Mesodermal cell (in vitro differentiated cells): ENCODE measurements at regions not wholly inside any gene's neighbourhood (a gene's known extent, or its start where the extent isn't known, plus 50 kb on each side); places are given as distances from the start of the nearest gene placed in this dataset.

Experiments
- H3K27ac ChIP-seq: 2 replicates; pipeline ENCODE4 v1.7.0; 2013; ENCODE audit warnings: mild to moderate bottlenecking, low read depth, low read length, moderate library complexity; ENCODE audit not compliant: severe bottlenecking
- H3K36me3 ChIP-seq: 2 replicates; pipeline ENCODE4 v1.7.1; 2013; ENCODE audit warnings: mild to moderate bottlenecking, low read length, moderate library complexity; ENCODE audit not compliant: control insufficient read depth, insufficient read depth
- H3K4me1 ChIP-seq: one replicate; pipeline ENCODE4 v1.7.1; 2013; ENCODE audit warnings: mild to moderate bottlenecking, low read length; ENCODE audit not compliant: insufficient read depth, control insufficient read depth, poor library complexity, severe bottlenecking
- H3K4me3 ChIP-seq: 2 replicates; pipeline ENCODE4 v1.7.0; 2013; ENCODE audit warnings: low read length, control low read depth, mild to moderate bottlenecking; ENCODE audit not compliant: insufficient read depth, poor library complexity, severe bottlenecking; ENCODE audit errors: extremely low read depth
- H3K9me3 ChIP-seq: 2 replicates; pipeline ENCODE4 v1.7.1; 2013; ENCODE audit warnings: mild to moderate bottlenecking, low read length, moderate library complexity; ENCODE audit not compliant: control insufficient read depth
- WGBS, 2 experiments: methylation state at CpG; one replicate each; pipeline ENCODE4 v1.1.5; 2013; ENCODE audit warnings: missing lambda C conversion rate in 2 of 2; ENCODE audit not compliant: insufficient coverage in 2 of 2; 5-methylcytosine and 5-hydroxymethylcytosine counted together

DNA sequence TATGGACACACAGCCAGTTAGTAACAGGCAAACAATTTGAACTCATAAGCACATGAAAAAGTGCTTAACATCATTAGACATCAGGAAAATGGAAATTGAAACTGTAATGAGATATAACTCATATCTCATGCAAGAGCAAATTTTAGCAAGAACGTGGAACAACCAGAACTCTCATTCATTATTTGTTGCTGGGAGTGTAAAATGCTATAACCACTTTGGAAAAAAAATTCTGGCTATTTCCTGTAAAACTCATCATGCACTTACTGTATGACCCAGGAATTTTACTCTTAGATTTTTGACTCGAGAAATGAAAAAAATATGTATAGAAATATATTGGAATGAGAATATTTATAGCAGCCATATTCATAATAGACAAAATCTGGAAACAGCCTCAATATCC is 205.7 kb upstream of the PUM3 start:
- H3K27ac ChIP-seq, result no peak overlapping the region
- H3K36me3 ChIP-seq, result no peaks in the 10 kb centered on the region
- no peaks in the 10 kb centered on the region for H3K9me3 ChIP-seq
- no peak overlapping the region for H3K4me3 ChIP-seq
- no peaks in the 10 kb centered on the region for H3K4me1 ChIP-seq
- WGBS, 2 experiments, result no CpG with 5 or more reads among the region's 2 CpGs

DNA sequence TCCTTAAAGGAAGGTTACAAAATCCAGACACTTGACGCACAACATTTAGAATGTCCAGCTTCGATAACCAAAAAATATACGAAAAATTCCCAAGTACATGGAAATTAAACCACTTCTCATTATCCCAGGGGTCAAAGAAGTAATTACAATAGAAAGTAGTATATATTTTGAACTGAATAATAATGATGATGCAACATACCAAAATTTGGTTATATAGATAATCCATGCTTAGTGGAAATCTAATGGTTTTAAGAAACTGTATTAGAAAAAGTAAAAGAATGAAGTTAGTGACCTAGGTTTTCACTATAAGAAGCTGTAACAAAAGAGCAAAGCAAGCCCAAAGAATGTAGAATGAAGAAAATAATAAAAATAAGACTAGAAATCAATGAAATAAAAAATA is 204.0 kb upstream of the PUM3 start:
- Histone ChIP-seq H3K4me1 (peaks cover 6% of the 10 kb centered on the region), H3K36me3 (no peaks in the 10 kb centered on the region), H3K4me3 (no peak overlapping the region), H3K27ac (no peak overlapping the region), H3K9me3 (no peaks in the 10 kb centered on the region)
- WGBS, 2 experiments, result 80% methylated on average over 1 of the region's 3 CpGs; no CpG with 5 or more reads in 1 of the 2 experiments

DNA sequence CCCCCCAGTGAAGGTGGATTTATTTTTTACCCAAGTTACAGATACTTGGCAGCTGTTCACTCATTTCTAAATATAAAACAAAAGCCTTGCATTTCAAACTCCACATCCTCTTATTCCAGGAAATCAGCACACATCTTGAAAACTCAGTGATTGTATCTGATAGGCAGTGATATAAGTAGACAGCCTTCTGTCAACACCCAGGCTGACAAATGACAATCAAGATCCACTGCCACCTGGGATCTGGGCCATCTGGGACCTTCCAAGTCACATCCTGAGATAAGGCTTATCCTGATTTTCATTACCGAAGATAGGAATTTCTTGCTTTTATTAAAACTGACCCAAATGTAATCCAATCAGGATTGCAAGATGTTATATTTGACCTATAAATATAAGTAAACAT is 201.3 kb upstream of the PUM3 start:
- Histone ChIP-seq H3K9me3 (no peaks in the 10 kb centered on the region), H3K27ac (no peak overlapping the region), H3K4me3 (no peak overlapping the region), H3K36me3 (no peaks in the 10 kb centered on the region), H3K4me1 (peaks cover 6% of the 10 kb centered on the region)
- WGBS, 2 experiments, result no CpG with 5 or more reads among the region's 1 CpG

DNA sequence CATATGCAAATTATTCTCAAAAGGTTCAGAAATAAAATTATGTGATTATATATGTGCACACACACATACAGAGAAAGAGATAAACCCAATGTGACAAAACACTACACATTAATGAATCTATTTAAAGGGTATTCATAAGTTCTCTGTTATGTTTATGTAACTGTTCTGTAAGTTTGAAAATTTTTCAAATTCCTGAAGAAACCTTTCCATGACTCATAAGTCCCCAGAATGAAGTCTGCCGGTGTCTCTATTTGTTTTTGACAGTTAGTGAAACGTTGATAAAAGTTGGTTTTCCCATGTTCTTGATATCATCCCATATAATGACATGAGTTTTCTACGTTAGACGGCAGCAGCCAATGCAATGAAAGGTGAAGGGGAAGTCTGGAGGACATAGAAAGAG is 199.5 kb upstream of the PUM3 start:
- Histone ChIP-seq H3K27ac (no peak overlapping the region), H3K9me3 (no peaks in the 10 kb centered on the region), H3K36me3 (no peaks in the 10 kb centered on the region), H3K4me3 (no peak overlapping the region), H3K4me1 (peaks cover 6% of the 10 kb centered on the region)
- WGBS, 2 experiments, result 100% methylated on average over 1 of the region's 4 CpGs; no CpG with 5 or more reads in 1 of the 2 experiments

DNA sequence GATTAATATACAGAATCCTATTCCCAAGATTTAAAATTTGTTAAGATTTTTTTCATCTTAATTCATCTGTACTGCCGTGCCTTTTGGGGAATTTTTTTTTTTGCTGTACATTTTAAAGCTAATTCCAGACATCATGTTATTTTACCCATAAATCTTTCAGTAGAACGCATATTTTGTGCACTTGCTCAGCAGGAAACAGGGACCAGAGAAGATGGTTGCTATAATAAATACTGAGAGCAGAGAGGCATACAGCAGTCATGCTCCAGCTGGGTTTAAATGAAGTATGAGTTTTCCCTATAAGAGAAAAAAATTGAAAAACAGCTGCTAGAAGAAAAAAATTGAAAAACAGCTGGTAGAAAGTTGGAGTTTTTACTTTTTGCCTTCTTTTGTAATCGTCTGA is 196.9 kb upstream of the PUM3 start:
- WGBS, 2 experiments, result no CpG with 5 or more reads among the region's 3 CpGs

DNA sequence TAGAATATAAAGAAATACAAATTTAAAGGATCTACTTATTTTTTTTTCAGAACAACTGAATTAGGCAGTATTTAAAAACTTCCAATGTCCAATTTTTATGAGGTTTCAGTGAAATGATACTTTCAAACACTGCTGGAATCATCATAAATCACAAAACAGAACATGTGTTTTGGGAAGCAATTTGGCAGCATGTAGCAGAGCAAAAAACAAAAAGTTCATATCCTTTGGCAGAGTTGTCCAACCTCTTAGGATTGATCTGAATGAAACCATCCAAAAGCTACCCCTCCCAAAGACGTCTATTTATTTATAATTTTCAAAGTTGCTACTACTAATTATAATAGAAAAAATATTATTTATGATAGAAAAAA is 192.4 kb upstream of the PUM3 start:
- Histone ChIP-seq H3K36me3 (no peaks in the 10 kb centered on the region), H3K27ac (no peak overlapping the region), H3K4me1 (no peaks in the 10 kb centered on the region), H3K4me3 (no peak overlapping the region), H3K9me3 (no peaks in the 10 kb centered on the region)
- no CpG with 5 or more reads among the region's 1 CpG for WGBS, 2 experiments

More for the DNA sequence above, 196.9 kb upstream of the PUM3 start:
- peaks cover 6% of the 10 kb centered on the region for H3K4me1 ChIP-seq
- H3K36me3 ChIP-seq, result no peaks in the 10 kb centered on the region
- H3K27ac ChIP-seq, result no peak overlapping the region
- no peaks in the 10 kb centered on the region for H3K9me3 ChIP-seq
- H3K4me3 ChIP-seq, result no peak overlapping the region

DNA sequence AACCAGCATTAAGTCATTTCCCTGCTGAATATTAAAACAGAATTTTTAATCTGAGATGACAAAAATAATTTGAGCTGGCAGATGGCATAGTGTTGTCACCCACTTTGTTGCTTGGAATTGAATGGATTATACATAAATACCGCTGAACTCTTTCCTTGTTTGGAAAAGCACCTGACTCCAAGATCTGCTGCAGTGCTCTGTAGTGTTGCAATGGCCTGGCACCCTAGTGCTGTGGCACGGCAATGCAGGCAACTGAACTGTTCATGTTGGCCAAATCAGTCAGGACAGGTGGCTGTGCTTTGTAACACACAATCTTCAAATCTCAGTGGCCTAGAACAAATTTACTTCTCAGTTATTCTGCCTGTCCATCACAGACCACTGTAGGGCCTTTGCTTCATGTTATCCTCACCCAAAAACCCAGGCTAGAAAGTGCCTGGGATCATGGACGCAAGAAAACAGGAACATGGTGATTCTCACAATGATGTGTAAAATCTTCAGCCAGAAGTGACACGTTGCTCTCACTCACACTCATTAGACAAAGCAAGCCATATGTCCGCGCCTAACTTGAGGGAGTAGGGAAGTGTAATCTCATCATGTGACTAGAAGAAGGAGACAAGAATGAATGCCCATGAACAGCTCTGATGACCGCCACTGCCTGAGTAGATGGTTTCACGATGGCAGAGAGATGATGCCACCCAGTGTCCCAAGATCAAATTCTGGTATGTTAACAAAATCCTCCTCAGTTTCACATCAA is 191.9 kb upstream of the PUM3 start:
- WGBS, 2 experiments, result 90 to 95% methylated on average over 3 to 5 of the region's 8 CpGs
- no peaks in the 10 kb centered on the region for H3K36me3 ChIP-seq
- no peak overlapping the region for H3K27ac ChIP-seq
- no peaks in the 10 kb centered on the region for H3K4me1 ChIP-seq
- no peaks in the 10 kb centered on the region for H3K9me3 ChIP-seq
- H3K4me3 ChIP-seq, result no peak overlapping the region

DNA sequence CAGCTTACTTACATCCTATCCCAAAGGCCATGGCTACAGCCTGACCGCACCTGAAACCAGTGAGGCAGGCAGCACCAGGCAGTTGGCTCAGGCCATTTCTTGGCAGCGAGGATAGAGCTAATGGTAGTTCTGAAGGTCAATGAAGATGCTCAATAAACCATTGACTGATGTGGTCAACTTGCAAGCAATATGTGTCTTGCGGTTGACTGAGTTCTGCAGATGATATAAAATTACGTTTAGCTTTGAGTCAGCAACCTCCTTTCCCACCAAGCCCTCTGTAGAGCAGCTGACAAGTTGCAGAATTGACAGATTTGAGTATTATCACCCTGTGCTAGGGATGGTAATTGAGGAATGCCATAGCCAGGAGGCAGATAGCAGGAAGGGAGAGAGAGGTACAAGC is 189.0 kb upstream of the PUM3 start:
- no peak overlapping the region for H3K4me3 ChIP-seq
- H3K36me3 ChIP-seq, result no peaks in the 10 kb centered on the region
- H3K27ac ChIP-seq, result no peak overlapping the region
- H3K9me3 ChIP-seq, result no peaks in the 10 kb centered on the region
- WGBS, 2 experiments, result 76 to 83% methylated on average over 3 to 4 of the region's 4 CpGs
- H3K4me1 ChIP-seq, result no peaks in the 10 kb centered on the region

DNA sequence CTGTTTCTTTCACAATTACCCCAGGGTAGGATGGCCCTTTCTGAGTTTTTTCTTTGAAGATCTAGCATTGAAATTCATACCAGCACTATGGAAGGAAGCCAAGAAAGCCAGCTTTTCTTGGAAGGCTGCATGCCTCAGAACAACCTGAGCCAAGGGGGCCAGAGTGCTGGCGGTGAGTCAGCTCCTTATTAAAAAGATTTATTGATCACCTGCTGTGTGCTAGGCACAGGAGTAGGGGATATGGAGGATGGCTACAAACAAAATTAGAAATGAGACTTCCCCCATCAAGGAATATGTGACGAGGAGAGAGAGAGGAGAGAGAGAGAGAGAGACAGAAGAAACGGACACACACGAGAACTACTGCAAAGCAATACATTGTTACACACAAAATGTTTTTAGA is 184.6 kb upstream of the PUM3 start:
- no peak overlapping the region for H3K4me3 ChIP-seq
- no peaks in the 10 kb centered on the region for H3K9me3 ChIP-seq
- no peaks in the 10 kb centered on the region for H3K4me1 ChIP-seq
- no peak overlapping the region for H3K27ac ChIP-seq
- WGBS, 2 experiments, result no CpG with 5 or more reads among the region's 4 CpGs
- no peaks in the 10 kb centered on the region for H3K36me3 ChIP-seq

DNA sequence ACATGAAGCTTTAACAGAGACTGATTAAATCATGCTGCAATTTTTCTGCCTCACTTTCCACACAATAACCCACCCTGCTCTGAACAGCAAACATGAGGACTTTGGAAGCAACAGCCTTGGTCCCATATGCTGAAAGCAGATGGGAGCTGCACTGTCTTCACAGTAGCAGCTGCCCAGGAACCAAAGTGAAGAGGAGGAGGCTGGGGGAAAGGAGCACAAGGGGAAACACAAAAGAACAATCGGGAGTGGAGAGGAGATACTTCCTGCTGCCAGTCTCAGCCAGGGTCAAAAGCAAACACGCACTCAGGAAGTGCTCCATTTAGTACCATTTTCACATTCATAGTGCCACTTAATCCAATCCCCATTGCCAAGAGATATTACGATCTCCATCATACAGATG is 183.3 kb upstream of the PUM3 start:
- H3K36me3 ChIP-seq, result no peaks in the 10 kb centered on the region
- 70 to 80% methylated on average over 3 of the region's 3 CpGs for WGBS, 2 experiments
- H3K4me1 ChIP-seq, result no peaks in the 10 kb centered on the region
- no peaks in the 10 kb centered on the region for H3K9me3 ChIP-seq
- no peak overlapping the region for H3K4me3 ChIP-seq
- no peak overlapping the region for H3K27ac ChIP-seq

DNA sequence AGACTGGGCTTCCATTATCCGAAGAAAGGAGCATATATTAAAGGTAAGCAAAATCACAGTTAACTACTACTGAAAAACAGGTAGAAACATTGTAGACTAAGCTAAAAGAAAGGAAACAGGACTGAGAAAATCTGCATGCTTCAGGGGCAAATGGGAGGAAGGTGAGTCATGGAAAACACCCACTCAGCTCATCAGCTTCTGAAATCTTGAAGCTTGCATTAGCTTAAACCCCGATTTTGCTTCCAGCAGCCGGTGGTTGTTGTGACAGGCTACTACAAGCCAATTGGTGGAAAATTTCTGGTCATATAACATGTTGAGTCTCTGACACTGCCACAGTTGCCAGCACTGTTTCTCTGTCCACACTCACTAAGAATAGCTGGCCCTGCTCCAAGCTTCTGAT is 179.6 kb upstream of the PUM3 start:
- Histone ChIP-seq H3K27ac (no peak overlapping the region), H3K4me1 (no peaks in the 10 kb centered on the region), H3K36me3 (no peaks in the 10 kb centered on the region), H3K9me3 (no peaks in the 10 kb centered on the region), H3K4me3 (no peak overlapping the region)
- 95% methylated on average over 2 of the region's 3 CpGs; no CpG with 5 or more reads in 1 of the 2 experiments for WGBS, 2 experiments
